ENCODE measurements at regions not wholly inside any gene's neighbourhood (a gene's known extent, or its start where the extent isn't known, plus 50 kb on each side); places are given as distances from the start of the nearest gene placed in this dataset.

DNA sequence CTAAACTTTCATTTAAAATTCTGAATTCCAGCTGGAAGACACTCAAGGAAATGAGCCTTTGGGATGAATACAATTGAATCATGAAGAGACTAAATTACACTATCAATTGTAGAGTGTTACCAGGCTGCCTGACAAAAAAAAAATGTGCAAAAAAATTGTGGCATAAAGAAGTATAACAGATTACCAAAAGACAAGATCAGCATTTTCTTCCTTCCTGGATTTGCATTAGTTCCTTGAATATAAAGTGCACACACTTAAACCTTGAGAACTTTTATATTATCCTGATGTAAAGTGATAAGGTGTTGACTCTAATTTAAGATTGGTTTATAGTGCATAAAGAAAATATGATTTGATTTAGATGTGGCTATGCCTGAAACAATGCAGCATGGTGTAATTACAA lies 412.7 kb upstream of the KLF6 start:
- no peak for TF ChIP-seq ZBTB1 (tag by site-specific recombination; IDR thresholded peaks at IDR 0.05)
- TF ChIP-seq, protein P1, sequence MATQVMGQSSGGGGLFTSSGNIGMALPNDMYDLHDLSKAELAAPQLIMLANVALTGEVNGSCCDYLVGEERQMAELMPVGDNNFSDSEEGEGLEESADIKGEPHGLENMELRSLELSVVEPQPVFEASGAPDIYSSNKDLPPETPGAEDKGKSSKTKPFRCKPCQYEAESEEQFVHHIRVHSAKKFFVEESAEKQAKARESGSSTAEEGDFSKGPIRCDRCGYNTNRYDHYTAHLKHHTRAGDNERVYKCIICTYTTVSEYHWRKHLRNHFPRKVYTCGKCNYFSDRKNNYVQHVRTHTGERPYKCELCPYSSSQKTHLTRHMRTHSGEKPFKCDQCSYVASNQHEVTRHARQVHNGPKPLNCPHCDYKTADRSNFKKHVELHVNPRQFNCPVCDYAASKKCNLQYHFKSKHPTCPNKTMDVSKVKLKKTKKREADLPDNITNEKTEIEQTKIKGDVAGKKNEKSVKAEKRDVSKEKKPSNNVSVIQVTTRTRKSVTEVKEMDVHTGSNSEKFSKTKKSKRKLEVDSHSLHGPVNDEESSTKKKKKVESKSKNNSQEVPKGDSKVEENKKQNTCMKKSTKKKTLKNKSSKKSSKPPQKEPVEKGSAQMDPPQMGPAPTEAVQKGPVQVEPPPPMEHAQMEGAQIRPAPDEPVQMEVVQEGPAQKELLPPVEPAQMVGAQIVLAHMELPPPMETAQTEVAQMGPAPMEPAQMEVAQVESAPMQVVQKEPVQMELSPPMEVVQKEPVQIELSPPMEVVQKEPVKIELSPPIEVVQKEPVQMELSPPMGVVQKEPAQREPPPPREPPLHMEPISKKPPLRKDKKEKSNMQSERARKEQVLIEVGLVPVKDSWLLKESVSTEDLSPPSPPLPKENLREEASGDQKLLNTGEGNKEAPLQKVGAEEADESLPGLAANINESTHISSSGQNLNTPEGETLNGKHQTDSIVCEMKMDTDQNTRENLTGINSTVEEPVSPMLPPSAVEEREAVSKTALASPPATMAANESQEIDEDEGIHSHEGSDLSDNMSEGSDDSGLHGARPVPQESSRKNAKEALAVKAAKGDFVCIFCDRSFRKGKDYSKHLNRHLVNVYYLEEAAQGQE (tag by site-specific recombination; IDR thresholded peaks at IDR 0.05), result no peak
- TF ChIP-seq, protein P2, sequence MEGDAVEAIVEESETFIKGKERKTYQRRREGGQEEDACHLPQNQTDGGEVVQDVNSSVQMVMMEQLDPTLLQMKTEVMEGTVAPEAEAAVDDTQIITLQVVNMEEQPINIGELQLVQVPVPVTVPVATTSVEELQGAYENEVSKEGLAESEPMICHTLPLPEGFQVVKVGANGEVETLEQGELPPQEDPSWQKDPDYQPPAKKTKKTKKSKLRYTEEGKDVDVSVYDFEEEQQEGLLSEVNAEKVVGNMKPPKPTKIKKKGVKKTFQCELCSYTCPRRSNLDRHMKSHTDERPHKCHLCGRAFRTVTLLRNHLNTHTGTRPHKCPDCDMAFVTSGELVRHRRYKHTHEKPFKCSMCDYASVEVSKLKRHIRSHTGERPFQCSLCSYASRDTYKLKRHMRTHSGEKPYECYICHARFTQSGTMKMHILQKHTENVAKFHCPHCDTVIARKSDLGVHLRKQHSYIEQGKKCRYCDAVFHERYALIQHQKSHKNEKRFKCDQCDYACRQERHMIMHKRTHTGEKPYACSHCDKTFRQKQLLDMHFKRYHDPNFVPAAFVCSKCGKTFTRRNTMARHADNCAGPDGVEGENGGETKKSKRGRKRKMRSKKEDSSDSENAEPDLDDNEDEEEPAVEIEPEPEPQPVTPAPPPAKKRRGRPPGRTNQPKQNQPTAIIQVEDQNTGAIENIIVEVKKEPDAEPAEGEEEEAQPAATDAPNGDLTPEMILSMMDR (tag by site-specific recombination; IDR thresholded peaks at IDR 0.05), result no peak
- no peak for TF ChIP-seq ZBTB7A (tag by site-specific recombination; IDR thresholded peaks at IDR 0.05; ENCODE audit: low read depth)
- TF ChIP-seq, protein P3, sequence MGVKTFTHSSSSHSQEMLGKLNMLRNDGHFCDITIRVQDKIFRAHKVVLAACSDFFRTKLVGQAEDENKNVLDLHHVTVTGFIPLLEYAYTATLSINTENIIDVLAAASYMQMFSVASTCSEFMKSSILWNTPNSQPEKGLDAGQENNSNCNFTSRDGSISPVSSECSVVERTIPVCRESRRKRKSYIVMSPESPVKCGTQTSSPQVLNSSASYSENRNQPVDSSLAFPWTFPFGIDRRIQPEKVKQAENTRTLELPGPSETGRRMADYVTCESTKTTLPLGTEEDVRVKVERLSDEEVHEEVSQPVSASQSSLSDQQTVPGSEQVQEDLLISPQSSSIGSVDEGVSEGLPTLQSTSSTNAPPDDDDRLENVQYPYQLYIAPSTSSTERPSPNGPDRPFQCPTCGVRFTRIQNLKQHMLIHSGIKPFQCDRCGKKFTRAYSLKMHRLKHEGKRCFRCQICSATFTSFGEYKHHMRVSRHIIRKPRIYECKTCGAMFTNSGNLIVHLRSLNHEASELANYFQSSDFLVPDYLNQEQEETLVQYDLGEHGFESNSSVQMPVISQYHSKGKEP (tag by site-specific recombination; IDR thresholded peaks at IDR 0.05), result no peak
- TF ChIP-seq, protein P4, sequence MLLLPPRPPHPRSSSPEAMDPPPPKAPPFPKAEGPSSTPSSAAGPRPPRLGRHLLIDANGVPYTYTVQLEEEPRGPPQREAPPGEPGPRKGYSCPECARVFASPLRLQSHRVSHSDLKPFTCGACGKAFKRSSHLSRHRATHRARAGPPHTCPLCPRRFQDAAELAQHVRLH (tag by site-specific recombination; IDR thresholded peaks at IDR 0.05), result no peak
- no peak for TF ChIP-seq ZSCAN23 (tag by site-specific recombination; IDR thresholded peaks at IDR 0.05)
- TF ChIP-seq ZNF654 (tag by site-specific recombination; IDR thresholded peaks at IDR 0.05; ENCODE audit: low read depth), result no peak
- TF ChIP-seq TCF7L2 (IDR thresholded peaks at IDR 0.05; ENCODE audit: borderline replicate concordance, low read depth, low read length), result no peak
- TF ChIP-seq, protein P5, sequence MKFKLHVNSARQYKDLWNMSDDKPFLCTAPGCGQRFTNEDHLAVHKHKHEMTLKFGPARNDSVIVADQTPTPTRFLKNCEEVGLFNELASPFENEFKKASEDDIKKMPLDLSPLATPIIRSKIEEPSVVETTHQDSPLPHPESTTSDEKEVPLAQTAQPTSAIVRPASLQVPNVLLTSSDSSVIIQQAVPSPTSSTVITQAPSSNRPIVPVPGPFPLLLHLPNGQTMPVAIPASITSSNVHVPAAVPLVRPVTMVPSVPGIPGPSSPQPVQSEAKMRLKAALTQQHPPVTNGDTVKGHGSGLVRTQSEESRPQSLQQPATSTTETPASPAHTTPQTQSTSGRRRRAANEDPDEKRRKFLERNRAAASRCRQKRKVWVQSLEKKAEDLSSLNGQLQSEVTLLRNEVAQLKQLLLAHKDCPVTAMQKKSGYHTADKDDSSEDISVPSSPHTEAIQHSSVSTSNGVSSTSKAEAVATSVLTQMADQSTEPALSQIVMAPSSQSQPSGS (tag by site-specific recombination; IDR thresholded peaks at IDR 0.05; ENCODE audit: low read depth), result no peak
- no peak for TF ChIP-seq ZNF274 (IDR thresholded peaks at IDR 0.05; ENCODE audit: low read length)
- no peak for TF ChIP-seq ZNF274 (tag by site-specific recombination; IDR thresholded peaks at IDR 0.05; ENCODE audit: borderline replicate concordance)
